ENCODE measurements at regions not wholly inside any gene's neighbourhood (a gene's known extent, or its start where the extent isn't known, plus 50 kb on each side); places are given as distances from the start of the nearest gene placed in this dataset.
"Not testable (repeated sequence)": the region's sequence is repeated elsewhere in the genome, so short reads cannot be mapped to it uniquely, and the experiment has no call there.

- no peak for DNase-seq (ENCODE audit: low spot score)
Observed at GRCh38 chr13:105847527-105848291, 687.8 kb downstream of the EFNB2 start.

DNA sequence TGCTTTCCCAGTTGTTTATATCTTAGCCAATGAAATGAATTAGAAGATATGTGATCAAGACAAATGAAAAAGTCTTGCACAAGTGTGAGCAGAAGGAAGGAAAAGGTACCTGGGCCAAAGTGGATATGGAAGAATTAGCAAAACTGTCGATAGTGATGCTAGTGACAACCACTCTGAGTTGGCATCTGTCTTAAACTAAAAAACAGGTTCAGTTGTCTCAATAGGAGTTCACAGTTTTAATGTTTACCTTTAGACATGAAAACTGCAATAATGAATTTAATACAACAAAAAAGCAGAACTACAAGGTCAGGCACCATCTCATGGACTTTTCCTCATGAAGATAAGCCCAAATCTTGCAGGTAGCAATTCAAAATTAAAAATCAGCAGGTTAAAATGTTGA is 688.5 kb downstream of the EFNB2 start:
- no peak for DNase-seq (ENCODE audit: low spot score)

DNA sequence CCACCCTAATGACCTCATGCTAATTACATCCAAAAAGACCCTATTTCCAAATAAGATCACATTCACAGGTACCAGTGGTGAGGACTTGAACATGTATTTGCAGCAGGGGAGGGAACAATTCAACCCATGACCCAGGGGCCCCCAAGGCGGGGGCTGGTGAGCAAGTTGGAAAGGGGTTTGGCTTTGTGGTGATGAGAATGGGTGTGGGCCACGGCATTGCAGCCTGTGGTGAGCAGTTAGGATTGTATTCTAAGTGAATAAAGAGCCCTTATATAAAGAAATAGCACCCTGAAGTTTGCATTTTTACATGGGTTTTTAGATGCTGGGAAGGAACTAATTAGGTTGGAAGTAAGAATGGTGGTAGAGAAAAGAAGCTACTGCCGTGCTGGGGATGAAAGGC is 694.2 kb downstream of the EFNB2 start:
- no peak for DNase-seq (ENCODE audit: low spot score)

DNA sequence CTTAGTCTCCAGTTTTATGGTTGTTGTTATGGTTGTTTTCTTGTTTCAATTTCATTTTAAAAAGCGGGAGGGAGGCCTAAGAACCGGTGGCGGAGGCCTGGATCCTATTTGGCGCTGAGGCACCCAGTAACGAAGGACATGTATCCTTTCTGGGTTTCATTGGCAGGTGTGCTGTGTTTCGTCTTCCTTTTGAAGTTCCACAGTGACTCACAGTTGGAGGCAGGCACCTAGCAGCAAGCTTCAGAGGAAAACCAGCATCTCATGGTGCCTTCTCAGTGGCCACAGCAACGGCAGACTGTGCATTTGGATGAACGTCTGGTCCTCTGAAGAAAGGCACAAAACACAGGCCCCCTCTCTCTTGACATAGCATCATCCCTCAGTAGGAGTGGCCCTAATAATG is 697.2 kb downstream of the EFNB2 start:
- no peak for DNase-seq (ENCODE audit: low spot score)

DNA sequence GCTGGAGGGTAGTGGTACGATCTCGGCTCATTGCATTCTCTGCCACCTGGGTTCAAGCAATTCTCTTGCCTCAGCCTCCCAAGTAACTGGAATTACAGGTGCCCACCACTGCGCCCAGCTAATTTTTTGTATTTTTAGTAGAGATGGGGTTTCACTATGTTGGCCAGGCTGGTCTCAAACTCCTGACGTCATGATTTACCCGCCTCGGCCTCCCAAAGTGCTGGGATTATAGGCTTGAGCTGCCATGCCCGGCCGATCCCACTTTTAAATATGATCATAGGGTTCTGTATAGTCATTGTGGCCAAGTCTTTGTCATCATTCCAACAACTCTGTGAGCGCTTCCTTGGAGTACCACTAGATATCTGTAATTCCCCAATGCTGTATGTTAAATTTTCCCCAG is 698.2 kb downstream of the EFNB2 start:
- DNase-seq (ENCODE audit: low spot score): not testable (repeated sequence)

DNA sequence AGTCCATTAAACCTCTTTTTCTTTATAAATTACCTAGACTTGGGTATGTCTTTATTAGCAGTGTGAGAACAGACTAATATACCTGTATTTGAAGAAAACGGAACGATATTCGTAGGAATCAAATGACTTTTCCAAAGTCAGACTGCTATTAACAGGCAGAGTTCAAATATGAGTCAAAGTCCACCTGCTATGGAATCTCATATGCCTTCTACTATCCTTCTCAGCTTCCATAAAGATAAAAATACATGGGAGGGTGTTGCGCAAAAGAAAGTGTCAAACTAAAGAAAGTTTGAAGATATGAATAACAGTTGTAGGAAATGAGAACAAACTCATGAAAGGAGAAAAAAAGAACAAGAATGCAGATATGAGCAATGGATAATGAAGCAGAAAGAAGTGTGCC is 704.6 kb downstream of the EFNB2 start:
- DNase-seq (ENCODE audit: low spot score): no peak

DNA sequence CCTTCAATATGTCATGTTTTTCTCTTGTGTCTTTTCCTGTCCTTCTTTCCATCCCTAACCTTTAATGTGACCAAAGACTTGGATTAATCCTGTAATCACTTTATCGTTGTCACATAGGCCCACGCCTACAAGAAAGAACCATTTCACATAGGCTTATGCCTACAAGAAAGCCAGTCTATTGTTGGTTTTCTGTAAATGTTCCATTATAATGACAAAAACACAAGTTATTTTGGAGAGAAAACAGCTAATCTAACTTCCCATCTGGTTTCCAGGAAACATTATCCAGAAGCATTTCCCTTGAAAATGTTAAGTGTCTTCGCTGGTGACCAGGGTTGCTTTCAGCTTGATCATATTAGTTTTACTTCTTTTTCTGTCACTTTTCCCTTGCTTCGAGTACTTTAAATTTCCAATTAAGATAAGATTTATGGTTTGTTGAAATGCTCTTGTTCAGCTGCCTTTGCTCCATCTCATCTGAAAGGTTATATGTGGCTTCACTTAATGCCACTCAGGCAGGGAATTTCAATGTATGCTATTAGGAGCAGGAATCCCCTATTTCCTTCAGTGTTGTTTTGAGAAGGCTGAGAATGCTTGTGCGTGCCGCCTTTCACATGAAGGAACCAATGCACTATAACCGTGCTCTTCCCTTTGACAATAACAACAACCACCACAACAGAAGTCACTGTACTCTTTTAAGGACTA is 708.2 kb downstream of the EFNB2 start:
- no peak for DNase-seq (ENCODE audit: low spot score)

DNA sequence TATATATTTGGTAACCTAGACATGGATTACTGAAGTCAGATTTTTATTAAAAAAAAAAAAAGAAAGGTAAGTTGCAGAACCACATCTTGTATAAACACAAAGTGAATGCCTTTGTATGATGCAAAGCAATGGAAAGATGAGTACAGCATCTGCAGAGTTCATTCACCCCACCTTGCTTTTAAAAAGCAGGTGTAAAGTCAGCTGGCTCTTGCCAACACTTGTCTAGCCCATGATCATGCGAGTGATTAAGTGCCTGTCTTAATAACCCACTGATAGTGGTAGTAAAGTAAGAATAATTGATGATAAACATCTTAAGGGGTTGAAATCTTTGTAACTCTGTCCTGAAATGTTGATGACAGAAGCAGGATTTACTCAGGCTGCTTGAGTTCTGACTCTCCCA is 710.4 kb downstream of the EFNB2 start:
- no peak for DNase-seq (ENCODE audit: low spot score)

DNA sequence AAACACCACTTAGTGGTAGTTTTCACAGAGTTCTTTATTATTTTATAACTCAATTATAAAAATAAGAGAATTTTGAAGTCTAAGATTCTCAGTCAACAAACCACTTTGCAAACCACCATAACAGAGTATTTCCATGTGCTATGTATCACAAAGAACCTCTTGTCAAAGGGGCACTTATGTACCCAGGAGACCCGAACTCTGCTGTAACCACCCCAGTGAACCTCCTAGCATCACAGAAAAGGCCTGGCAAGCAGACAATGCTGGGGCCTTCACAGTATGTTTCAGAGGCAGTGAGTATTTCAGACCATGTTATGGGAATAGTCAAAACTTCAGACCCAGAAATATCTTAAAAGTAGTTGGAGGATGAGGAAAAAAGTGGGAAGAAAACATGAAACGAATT is 714.1 kb downstream of the EFNB2 start:
- no peak for DNase-seq (ENCODE audit: low spot score)

DNA sequence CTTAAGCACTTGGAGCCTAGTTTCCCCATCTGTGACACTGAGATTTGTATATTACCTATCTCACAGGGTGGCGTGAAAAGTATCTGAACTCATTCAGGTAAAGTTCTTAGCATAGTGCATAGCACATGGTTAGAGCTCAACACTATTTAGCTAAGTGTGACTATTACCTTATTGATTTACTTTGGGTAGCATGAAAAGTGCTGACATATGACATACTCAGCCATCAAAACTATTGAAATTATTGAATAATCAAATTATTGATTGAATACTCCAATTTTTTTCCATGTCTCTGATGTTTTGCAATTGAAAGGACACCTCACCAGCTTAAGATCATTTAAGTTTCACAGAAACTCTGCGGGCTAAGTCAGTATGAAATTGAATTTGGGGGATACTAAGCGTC is 715.0 kb downstream of the EFNB2 start:
- DNase-seq (ENCODE audit: low spot score): no peak

GRCh38 chr13:105817498-105817897 is 718.0 kb downstream of the EFNB2 start:
- DNase-seq (ENCODE audit: low spot score): no peak

- no peak for DNase-seq (ENCODE audit: low spot score)
Observed at GRCh38 chr13:105816994-105817393, 718.5 kb downstream of the EFNB2 start.

DNA sequence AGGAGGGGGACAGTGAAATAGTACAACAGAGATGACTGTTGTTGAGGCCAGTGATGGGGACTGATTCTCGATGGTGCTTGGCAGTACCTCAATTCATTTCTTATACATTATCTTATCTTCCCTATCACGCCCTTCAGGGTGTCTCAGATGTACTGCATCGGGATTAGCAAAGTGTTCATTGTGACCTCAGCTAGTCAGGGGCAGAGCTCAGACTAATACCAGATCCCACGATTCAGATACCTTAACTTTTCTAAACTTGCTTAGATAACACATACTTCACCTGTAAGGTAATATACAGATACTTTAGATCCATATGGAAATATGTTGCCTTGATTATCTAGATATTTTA is 720.6 kb downstream of the EFNB2 start:
- no peak for DNase-seq (ENCODE audit: low spot score)

DNA sequence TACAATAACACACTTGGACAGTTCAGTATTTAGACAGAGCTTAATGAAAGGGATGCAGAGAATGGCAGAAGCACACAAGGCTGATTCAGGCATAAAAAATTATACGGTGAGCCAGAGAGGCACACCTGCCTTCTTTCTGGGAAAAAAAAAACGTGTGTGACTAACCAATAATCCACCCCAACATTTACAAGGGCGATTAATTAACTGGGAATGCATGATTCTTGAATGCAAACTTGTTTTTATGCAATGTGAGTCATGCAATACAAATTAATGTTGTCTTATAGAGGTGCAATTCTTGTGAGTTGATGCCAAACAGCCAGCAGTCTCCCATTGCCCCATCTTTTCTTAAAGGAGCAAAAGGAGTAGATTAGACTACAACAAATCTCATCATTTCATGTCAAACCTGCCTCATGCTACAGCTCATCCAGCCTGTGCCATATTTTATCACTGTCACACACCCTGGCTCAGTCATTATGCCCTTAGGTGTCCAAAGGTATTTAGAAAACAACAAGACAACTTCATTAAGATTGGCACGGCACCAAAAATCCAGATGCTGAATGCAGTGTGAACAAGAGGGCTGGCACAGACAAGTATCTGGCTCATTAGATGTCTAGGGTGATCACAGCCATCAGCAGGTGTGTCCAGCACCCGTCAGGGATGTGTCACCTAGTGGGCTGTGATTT is 721.1 kb downstream of the EFNB2 start:
- DNase-seq (ENCODE audit: low spot score): no peak

- DNase-seq (ENCODE audit: low spot score): no peak
Observed at GRCh38 chr13:105806628-105806920, 728.9 kb downstream of the EFNB2 start.

GRCh38 chr13:105805892-105806627 is 729.4 kb downstream of the EFNB2 start:
- no peak for DNase-seq (ENCODE audit: low spot score)

DNA sequence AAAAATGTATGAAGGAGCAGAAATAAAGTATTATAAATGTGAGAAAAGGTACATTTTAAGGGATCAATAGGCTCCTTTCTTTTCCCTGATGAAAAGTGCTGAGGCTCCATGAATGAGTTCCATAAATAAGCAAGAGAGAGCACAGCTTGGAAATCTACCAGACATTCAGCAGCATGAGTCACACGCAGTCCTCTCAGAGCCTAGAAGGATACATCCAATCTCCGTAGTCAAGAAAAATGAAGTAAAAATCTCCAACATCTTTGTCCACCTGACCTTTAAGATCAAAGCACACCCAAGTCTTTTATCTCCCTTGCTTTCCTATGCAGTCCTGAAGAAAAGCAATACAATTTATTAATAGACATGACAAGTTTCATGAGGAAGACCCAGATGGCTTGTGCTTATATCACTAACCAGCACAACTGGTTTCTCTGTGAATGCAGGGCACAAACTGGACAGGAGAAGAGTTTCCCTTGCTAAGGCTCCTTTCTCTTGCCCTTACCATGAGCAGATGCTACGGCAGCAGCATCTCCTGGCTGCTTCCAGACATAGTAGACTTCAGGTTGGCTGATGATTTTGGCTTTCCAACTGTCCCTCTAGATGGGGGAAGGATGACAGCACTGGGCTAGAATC is 730.8 kb downstream of the EFNB2 start:
- DNase-seq (ENCODE audit: low spot score): peak; percentile 28

DNA sequence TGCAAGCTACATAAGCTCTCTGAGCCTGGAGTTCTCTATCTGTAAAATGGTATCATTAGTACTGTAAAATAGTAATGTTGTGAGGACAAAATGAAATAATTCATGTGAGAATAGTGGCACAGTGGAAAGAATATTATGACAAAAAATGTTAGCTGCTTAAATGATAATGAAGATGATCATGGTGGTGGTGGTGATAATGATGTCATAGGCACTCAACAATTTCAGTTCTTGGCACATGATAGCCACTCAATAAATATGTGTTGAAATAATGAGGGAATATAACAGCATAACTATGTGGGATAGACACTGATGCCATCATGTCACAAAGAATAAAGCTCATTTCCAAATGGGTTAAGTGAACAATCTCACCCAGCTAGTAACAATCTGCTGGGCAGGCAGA is 736.3 kb downstream of the EFNB2 start:
- DNase-seq (ENCODE audit: low spot score): no peak

GRCh38 chr13:105798541-105798940 is 736.9 kb downstream of the EFNB2 start:
- DNase-seq (ENCODE audit: low spot score): no peak

- DNase-seq (ENCODE audit: low spot score): no peak
Observed at GRCh38 chr13:105796081-105796480, 739.4 kb downstream of the EFNB2 start.

DNA sequence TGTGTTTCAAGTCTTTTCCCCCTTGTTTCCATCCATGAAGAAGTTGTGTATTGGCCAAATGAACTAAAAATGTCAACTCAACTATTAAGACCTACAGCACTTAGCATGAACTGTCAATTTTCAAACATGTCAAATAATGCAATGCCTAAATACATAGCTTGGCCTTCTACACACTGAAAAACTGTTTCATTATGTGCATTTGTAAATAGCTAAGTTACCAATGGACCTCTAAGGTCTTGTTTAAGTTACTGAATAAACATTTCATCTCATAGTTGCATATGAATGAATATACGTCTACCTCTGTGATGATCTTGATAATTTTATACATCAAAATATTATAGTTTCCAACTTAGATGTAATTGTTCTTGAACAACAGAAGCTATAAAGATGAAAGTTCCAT is 744.5 kb downstream of the EFNB2 start:
- no peak for DNase-seq (ENCODE audit: low spot score)

DNA sequence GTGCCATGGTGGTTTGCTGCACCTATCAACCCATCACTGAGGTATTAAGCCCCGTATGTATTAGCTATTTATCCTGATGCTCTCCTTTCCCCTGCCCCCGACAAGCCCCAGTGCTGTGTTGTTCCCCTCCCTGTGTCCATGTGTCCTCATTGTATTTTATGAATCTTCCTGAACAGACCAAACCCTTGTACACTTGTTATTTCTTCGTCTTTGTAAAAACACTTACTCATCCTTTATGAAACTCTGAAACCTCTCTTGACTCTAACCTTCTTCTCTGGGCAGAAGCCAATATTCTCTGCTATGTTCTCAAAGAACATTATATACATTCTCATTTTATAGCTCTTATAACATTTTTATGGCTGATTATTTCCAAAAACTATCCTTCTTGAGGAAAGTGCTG is 746.9 kb downstream of the EFNB2 start:
- no peak for DNase-seq (ENCODE audit: low spot score)
